K562 (cell line): ENCODE measurements at regions not wholly inside any gene's neighbourhood (a gene's known extent, or its start where the extent isn't known, plus 50 kb on each side); places are given as distances from the start of the nearest gene placed in this dataset.

Experiments
- ATAC-seq: fragments of 200-7000 bp; cut with Tn5 transposase; 3 replicates; pipeline ENCODE4 v1.9.1; 2020; ENCODE audit warnings: moderate library complexity
- BruUV-seq: library from RNA; stranded (reverse); fragments of 400-500 nt; replicated peaks from 2 replicates; lab custom pipeline; 2021; lab: Mats Ljungman, UMichigan
- CTCF ChIA-PET: fragments of 300-600 bp; formaldehyde crosslinking; extraction: SDS; loops from one replicate; lab custom pipeline; 2021; ENCODE audit warnings: low intra/inter-chr PET ratio; lab: Yijun Ruan, JAX
- POLR2A ChIA-PET: fragments of 300-600, 350-650 bp; sonication (Branson Sonifier 250); formaldehyde crosslinking; extraction: SDS; loops from one replicate; lab custom pipeline; 2021; ENCODE audit warnings: antibody characterized with exemption, inconsistent platforms; lab: Yijun Ruan, JAX
- DNase-seq, 4 experiments: peaks; one replicate each; pipeline versions ENCODE4 v3.0.0 to v3.0.0-alpha.2; 2011 to 2018; ENCODE audit warnings: low spot score in 3 of 4, mixed read lengths in 3 of 4; ENCODE audit errors: extremely low read depth in 1 of 4
- FAIRE-seq: peaks from 2 replicates; lab custom pipeline; 2011; peaks lifted over from hg19 to GRCh38; lab: Jason Lieb, UNC
- H2AFZ ChIP-seq: 2 replicates; pipeline ENCODE4 v1.6.0; 2011; ENCODE audit warnings: low read depth, low read length, control low read depth, inconsistent platforms
- H3K27ac ChIP-seq: fragments of 200-600 bp; 3 replicates; pipeline ENCODE4 v1.8.0; 2011; ENCODE audit warnings: low read depth, mild to moderate bottlenecking, control low read depth, inconsistent platforms, low read length, moderate library complexity, mixed read lengths; ENCODE audit errors: extremely low read depth
- H3K27me3 ChIP-seq, 2 experiments: fragments of 300-600 bp in 1 of 2; 2 replicates in 1 of 2; 3 replicates in 1 of 2; pipeline versions ENCODE4 v1.6.0 to v1.8.0; 2011; ENCODE audit warnings: inconsistent platforms in 2 of 2, low read length in 2 of 2, mild to moderate bottlenecking in 1 of 2, mixed read lengths in 1 of 2, moderate library complexity in 1 of 2; ENCODE audit not compliant: control insufficient read depth in 2 of 2, insufficient read depth in 2 of 2
- H3K36me3 ChIP-seq: fragments of 300-600 bp; 3 replicates; pipeline ENCODE4 v1.8.0; 2011; ENCODE audit warnings: mild to moderate bottlenecking, low read length, inconsistent platforms; ENCODE audit not compliant: control insufficient read depth, insufficient read depth
- H3K4me1 ChIP-seq, 2 experiments: fragments of 200-600 bp in 1 of 2; replicated peaks in 1 of 2; 2 replicates in 1 of 2; 3 replicates in 1 of 2; pipeline versions ENCODE4 v1.5.1 to v1.8.0; 2011; ENCODE audit warnings: inconsistent platforms in 2 of 2, low read length in 2 of 2, mild to moderate bottlenecking in 1 of 2, mixed read lengths in 1 of 2, moderate library complexity in 1 of 2; ENCODE audit not compliant: control insufficient read depth in 2 of 2, insufficient read depth in 2 of 2
- H3K4me2 ChIP-seq: 2 replicates; pipeline ENCODE4 v1.6.1; 2011; ENCODE audit warnings: low read length, control low read depth, inconsistent platforms, mixed read lengths; ENCODE audit not compliant: insufficient read depth
- H3K4me3 ChIP-seq: fragments of 200-600 bp; sonication (generic), shearing (Covaris generic); 2 replicates; pipeline ENCODE4 v1.5.1; 2016; ENCODE audit warnings: control low read depth, inconsistent platforms
- H3K79me2 ChIP-seq: fragments of 200-600 bp; 3 replicates; pipeline ENCODE4 v1.8.0; 2011; ENCODE audit warnings: low read length, inconsistent platforms; ENCODE audit not compliant: control insufficient read depth, insufficient read depth
- H3K9ac ChIP-seq, 2 experiments: 2 replicates each; pipeline versions ENCODE4 v1.6.0 to v1.6.1; 2011; ENCODE audit warnings: low read depth in 2 of 2, low read length in 2 of 2, control low read depth in 1 of 2, inconsistent platforms in 1 of 2, mild to moderate bottlenecking in 1 of 2, mixed read lengths in 1 of 2; ENCODE audit not compliant: insufficient read depth in 1 of 2
- H3K9me1 ChIP-seq: one replicate; pipeline ENCODE4 v1.6.0; 2011; ENCODE audit warnings: inconsistent platforms, mild to moderate bottlenecking, low read length, moderate library complexity; ENCODE audit not compliant: control insufficient read depth, insufficient read depth
- H3K9me3 ChIP-seq: replicated peaks from 2 replicates; pipeline ENCODE4 v1.5.1; 2011; ENCODE audit warnings: low read depth, low read length, inconsistent platforms; ENCODE audit not compliant: control insufficient read depth, insufficient read depth
- H4K20me1 ChIP-seq: replicated peaks from 2 replicates; pipeline ENCODE4 v1.6.1; 2011; ENCODE audit warnings: low read length, inconsistent platforms, mixed read lengths; ENCODE audit not compliant: control insufficient read depth, insufficient read depth
- ARHGAP35 ChIP-seq: fragments of 450-650 bp; IDR thresholded peaks from 2 replicates; pipeline ENCODE4 v1.6.1; 2018; ENCODE audit not compliant: partially characterized antibody
- BRCA1 ChIP-seq, 2 experiments: fragments of 450-650 bp in 1 of 2; sonication (generic) in 1 of 2; formaldehyde crosslinking in 1 of 2; IDR thresholded peaks; 2 replicates each; pipeline versions ENCODE4 v1.5.0 to v1.6.1; 2017 to 2020; ENCODE audit warnings: mild to moderate bottlenecking in 1 of 2, missing genetic modification reagents in 1 of 2
- GATA2 ChIP-seq: sonication (generic); formaldehyde crosslinking; IDR thresholded peaks from 2 replicates; pipeline ENCODE4 v1.4.0; 2020; ENCODE audit warnings: mild to moderate bottlenecking, missing genetic modification reagents
- KAT7 ChIP-seq: sonication (generic); formaldehyde crosslinking; IDR thresholded peaks from 2 replicates; pipeline ENCODE4 v1.8.0; 2022; ENCODE audit warnings: missing genetic modification reagents, mild to moderate bottlenecking, borderline replicate concordance
- KAT8 ChIP-seq: fragments of 450-650 bp; IDR thresholded peaks from 2 replicates; pipeline ENCODE4 v1.6.1; 2016; ENCODE audit warnings: low read depth, mild to moderate bottlenecking
- MAFG ChIP-seq: fragments of 450-650 bp; conservative IDR thresholded peaks from 2 replicates; pipeline ENCODE4 v1.6.1; 2016; ENCODE audit warnings: missing genetic modification characterization, missing compliant biosample characterization
- PRPF4 ChIP-seq: fragments of 200-400 bp; formaldehyde crosslinking; IDR thresholded peaks from one replicate; pipeline ENCODE4 v1.6.1; 2017; ENCODE audit warnings: low read length, low read depth, mild to moderate bottlenecking; ENCODE audit not compliant: insufficient read depth, poor library complexity, severe bottlenecking
- SAFB2 ChIP-seq: fragments of 200-400 bp; formaldehyde crosslinking; IDR thresholded peaks from 2 replicates; pipeline ENCODE4 v1.6.1; 2018; ENCODE audit warnings: borderline replicate concordance, low read length, low read depth, moderate library complexity; ENCODE audit not compliant: severe bottlenecking
- ZNF445 ChIP-seq: fragments of 250-450 bp; sonication (Bioruptor Pico); IDR thresholded peaks from 2 replicates; pipeline ENCODE4 v1.4.0; 2020; ENCODE audit warnings: low read depth, mild to moderate bottlenecking, moderate library complexity
- ZNF589 ChIP-seq: fragments of 200-800 bp; sonication (Bioruptor generic); IDR thresholded peaks from 2 replicates; pipeline ENCODE4 v1.6.1; 2016; ENCODE audit warnings: low read depth, missing genetic modification characterization, missing compliant biosample characterization
- WGBS: fragments of 100-300 bp; shearing (Covaris generic); methylation state at CpG from one replicate; pipeline ENCODE4 v1.1.6; 2016; ENCODE audit warnings: low coverage, mixed read lengths; ENCODE audit not compliant: insufficient coverage; ENCODE audit errors: missing lambda C conversion rate; 5-methylcytosine and 5-hydroxymethylcytosine counted together
- in situ Hi-C: fragments of 300-500 bp; cut with MboI; formaldehyde crosslinking; loops from 4 replicates; pipeline ENCODE4 v1.15.0; 2018; ENCODE audit warnings: inconsistent platforms, mixed read lengths
- intact Hi-C: fragments of 100-400 bp; cut with micrococcal nuclease; formaldehyde crosslinking; loops from 2 replicates; pipeline ENCODE4 v1.14.2; 2022
- TF ChIP-seq, protein P1 (sequence below): fragments of 450-650 bp; formaldehyde crosslinking; IDR thresholded peaks from 2 replicates; pipeline ENCODE4 v1.4.0; 2020; ENCODE audit warnings: mild to moderate bottlenecking, moderate library complexity
- TF ChIP-seq, protein P2 (sequence below): sonication (generic); formaldehyde crosslinking; IDR thresholded peaks from 2 replicates; pipeline ENCODE4 v1.8.0; 2022; ENCODE audit warnings: mild to moderate bottlenecking, missing genetic modification reagents

DNA sequence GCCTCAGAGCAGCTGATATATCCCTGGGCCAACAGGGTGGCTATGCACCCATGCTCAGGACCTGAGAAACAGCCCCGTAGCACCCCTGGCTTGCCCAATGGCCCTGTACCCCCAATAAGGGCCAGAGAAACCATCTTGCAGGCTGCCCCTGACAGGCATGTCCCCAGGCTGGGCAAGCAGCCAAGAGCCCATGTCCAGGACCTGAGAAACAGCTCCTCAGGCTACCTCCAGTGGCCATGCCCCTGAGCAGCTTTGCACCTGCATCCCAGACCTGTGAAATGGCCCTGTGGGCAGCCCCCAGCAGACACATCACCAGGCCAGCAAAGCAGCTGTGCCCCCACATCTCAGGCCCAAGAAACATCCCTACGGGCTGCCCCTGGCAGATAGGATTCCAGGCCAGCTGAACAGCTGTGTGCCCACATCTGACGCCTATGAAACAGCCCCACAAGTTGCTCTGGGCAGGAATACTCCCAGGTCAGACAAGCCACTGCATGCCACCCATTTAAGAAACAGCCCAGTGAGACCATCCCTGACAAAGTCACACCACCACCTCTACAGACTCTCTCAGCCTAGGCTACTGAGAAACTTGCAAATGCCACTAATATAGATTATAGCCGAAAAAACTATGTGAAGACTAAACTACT, 84.1 kb downstream of the TMEM237 start:
- H3K9ac ChIP-seq, result no peak overlapping the region
- WGBS, result 15% methylated on average over 4 of the region's 4 CpGs
- H3K4me3 ChIP-seq, result no peak overlapping the region
- ATAC-seq (peak; percentile 38; the same call in 2 of the 3 replicates), DNase-seq (no peak), FAIRE-seq (no peak)
- CTCF ChIA-PET, result no interaction called here
- no peaks in the 10 kb centered on the region for H3K9me3 ChIP-seq
- H3K4me1 ChIP-seq, result no peaks in the 10 kb centered on the region
- in situ Hi-C loops, result no loop called here
- intact Hi-C loops, result loop anchor here (5.0 kb wide), 1 partner anchor 377 kb away; the partner anchor contains the start of gene CASP10
- POLR2A ChIA-PET, result interaction anchor here (0.7 kb wide), 1 partner anchor 27 kb away, joined by 3 read pairs; no protein-coding TSS in a partner anchor
- no peaks in the 10 kb centered on the region for H3K36me3 ChIP-seq
- no peaks in the 10 kb centered on the region for H3K9me1 ChIP-seq
- no peak overlapping the region for H3K27ac ChIP-seq
- no peaks in the 10 kb centered on the region for H4K20me1 ChIP-seq
- H2AFZ ChIP-seq, result no peak overlapping the region
- H3K27me3 ChIP-seq, result no peaks in the 10 kb centered on the region
- no peak overlapping the region for H3K4me2 ChIP-seq
- H3K79me2 ChIP-seq, result no peaks in the 10 kb centered on the region
- no peak for TF ChIP-seq ARHGAP35
- TF ChIP-seq KAT7, result no peak
- TF ChIP-seq PRPF4, result no peak
- TF ChIP-seq MAFG (tag), result no peak
- no peak for TF ChIP-seq ZNF589
- TF ChIP-seq GATA2 (CRISPR knock-in tag), result no peak
- no peak for TF ChIP-seq SAFB2
- TF ChIP-seq BRCA1 (IDR thresholded peaks at IDR 0.05), result no peak
- TF ChIP-seq BRCA1 (CRISPR knock-in tag; IDR thresholded peaks at IDR 0.05), result no peak
- no peak for TF ChIP-seq KAT8
- TF ChIP-seq, protein P1, sequence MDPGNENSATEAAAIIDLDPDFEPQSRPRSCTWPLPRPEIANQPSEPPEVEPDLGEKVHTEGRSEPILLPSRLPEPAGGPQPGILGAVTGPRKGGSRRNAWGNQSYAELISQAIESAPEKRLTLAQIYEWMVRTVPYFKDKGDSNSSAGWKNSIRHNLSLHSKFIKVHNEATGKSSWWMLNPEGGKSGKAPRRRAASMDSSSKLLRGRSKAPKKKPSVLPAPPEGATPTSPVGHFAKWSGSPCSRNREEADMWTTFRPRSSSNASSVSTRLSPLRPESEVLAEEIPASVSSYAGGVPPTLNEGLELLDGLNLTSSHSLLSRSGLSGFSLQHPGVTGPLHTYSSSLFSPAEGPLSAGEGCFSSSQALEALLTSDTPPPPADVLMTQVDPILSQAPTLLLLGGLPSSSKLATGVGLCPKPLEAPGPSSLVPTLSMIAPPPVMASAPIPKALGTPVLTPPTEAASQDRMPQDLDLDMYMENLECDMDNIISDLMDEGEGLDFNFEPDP (CRISPR knock-in tag), result no peak
- TF ChIP-seq, protein P2, sequence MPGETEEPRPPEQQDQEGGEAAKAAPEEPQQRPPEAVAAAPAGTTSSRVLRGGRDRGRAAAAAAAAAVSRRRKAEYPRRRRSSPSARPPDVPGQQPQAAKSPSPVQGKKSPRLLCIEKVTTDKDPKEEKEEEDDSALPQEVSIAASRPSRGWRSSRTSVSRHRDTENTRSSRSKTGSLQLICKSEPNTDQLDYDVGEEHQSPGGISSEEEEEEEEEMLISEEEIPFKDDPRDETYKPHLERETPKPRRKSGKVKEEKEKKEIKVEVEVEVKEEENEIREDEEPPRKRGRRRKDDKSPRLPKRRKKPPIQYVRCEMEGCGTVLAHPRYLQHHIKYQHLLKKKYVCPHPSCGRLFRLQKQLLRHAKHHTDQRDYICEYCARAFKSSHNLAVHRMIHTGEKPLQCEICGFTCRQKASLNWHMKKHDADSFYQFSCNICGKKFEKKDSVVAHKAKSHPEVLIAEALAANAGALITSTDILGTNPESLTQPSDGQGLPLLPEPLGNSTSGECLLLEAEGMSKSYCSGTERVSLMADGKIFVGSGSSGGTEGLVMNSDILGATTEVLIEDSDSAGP (CRISPR knock-in tag), result no peak
- TF ChIP-seq ZNF445 (CRISPR knock-in tag), result no peak
- BruUV-seq, result no TSS peak
